Calu3 (cell line): ENCODE measurements at regions not wholly inside any gene's neighbourhood (a gene's known extent, or its start where the extent isn't known, plus 50 kb on each side); places are given as distances from the start of the nearest gene placed in this dataset.
A peak's percentile ranks its signal among the peaks of the same experiment; 100 is the strongest.

ENCODE experiments used
- BruUV-seq: library from RNA; stranded (reverse); fragments of 400-500 nt; replicated peaks from 2 replicates; lab custom pipeline; 2021; lab: Mats Ljungman, UMichigan
- CTCF ChIA-PET: fragments of 300-600 bp; sonication (Branson Sonifier 250); formaldehyde crosslinking; loops from one replicate; lab custom pipeline; 2022; ENCODE audit warnings: antibody characterized with exemption; lab: Charles Lee
- DNase-seq: peaks from one replicate; pipeline ENCODE4 v3.0.0; 2022
- H3K27ac Mint-ChIP-seq: one replicate; pipeline ENCODE4 v1.8.0; 2022; ENCODE audit warnings: mixed read lengths; ENCODE audit not compliant: unreplicated experiment
- H3K27me3 Mint-ChIP-seq: one replicate; pipeline ENCODE4 v1.8.0; 2022; ENCODE audit warnings: mixed read lengths; ENCODE audit not compliant: unreplicated experiment
- H3K36me3 Mint-ChIP-seq: one replicate; pipeline ENCODE4 v1.8.0; 2022; ENCODE audit warnings: mild to moderate bottlenecking, moderate library complexity, mixed read lengths; ENCODE audit not compliant: insufficient read depth, unreplicated experiment
- H3K4me1 Mint-ChIP-seq: one replicate; pipeline ENCODE4 v1.8.0; 2022; ENCODE audit warnings: mild to moderate bottlenecking, low read depth, mixed read lengths; ENCODE audit not compliant: unreplicated experiment
- H3K4me3 Mint-ChIP-seq: one replicate; pipeline ENCODE4 v1.8.0; 2022; ENCODE audit warnings: mild to moderate bottlenecking, low read depth, moderate library complexity, mixed read lengths; ENCODE audit not compliant: unreplicated experiment
- H3K9me3 Mint-ChIP-seq: one replicate; pipeline ENCODE4 v1.8.0; 2022; ENCODE audit warnings: low read depth, mixed read lengths; ENCODE audit not compliant: unreplicated experiment
- CTCF ChIP-seq: fragments of 200-600 bp; IDR thresholded peaks from one replicate; pipeline ENCODE4 v1.8.0; 2022; ENCODE audit warnings: antibody characterized with exemption; ENCODE audit not compliant: unreplicated experiment
- intact Hi-C: fragments of 100-400 bp; cut with micrococcal nuclease; formaldehyde crosslinking; loops from one replicate; pipeline ENCODE4 v1.10.0; 2022; ENCODE audit not compliant: unreplicated experiment

GRCh38 chr11:95717314-95717713 lies 72.3 kb downstream of the FAM76B start:
- H3K27me3 Mint-ChIP-seq = no peaks in the 10 kb centered on the region

GRCh38 chr11:95716266-95716665 lies 73.3 kb downstream of the FAM76B start:
- H3K9me3 Mint-ChIP-seq = no peaks in the 10 kb centered on the region
- no peak for DNase-seq
- TF ChIP-seq CTCF = no peak
- peaks cover 37% of the 10 kb centered on the region for H3K4me1 Mint-ChIP-seq
- intact Hi-C loops = no loop called here
- no TSS peak for BruUV-seq
- CTCF ChIA-PET = interaction anchor here (1.1 to 2.7 kb wide), 2 partner anchors 11 to 564 kb away, joined by 5 to 18 read pairs; no protein-coding TSS in a partner anchor
- H3K27me3 Mint-ChIP-seq = no peaks in the 10 kb centered on the region
- peak overlapping the region; percentile 75 for H3K27ac Mint-ChIP-seq
- no peaks in the 10 kb centered on the region for H3K36me3 Mint-ChIP-seq
- no peak overlapping the region for H3K4me3 Mint-ChIP-seq

More at GRCh38 chr11:95717314-95717713, 72.3 kb downstream of the FAM76B start:
- H3K27ac Mint-ChIP-seq = no peak overlapping the region
- no peak overlapping the region for H3K4me3 Mint-ChIP-seq
- no peaks in the 10 kb centered on the region for H3K36me3 Mint-ChIP-seq
- peaks cover 37% of the 10 kb centered on the region for H3K4me1 Mint-ChIP-seq
- TF ChIP-seq CTCF = no peak
- no peak for DNase-seq
- BruUV-seq = no TSS peak
- CTCF ChIA-PET = no interaction called here
- H3K9me3 Mint-ChIP-seq = no peaks in the 10 kb centered on the region
- intact Hi-C loops = no loop called here

DNA sequence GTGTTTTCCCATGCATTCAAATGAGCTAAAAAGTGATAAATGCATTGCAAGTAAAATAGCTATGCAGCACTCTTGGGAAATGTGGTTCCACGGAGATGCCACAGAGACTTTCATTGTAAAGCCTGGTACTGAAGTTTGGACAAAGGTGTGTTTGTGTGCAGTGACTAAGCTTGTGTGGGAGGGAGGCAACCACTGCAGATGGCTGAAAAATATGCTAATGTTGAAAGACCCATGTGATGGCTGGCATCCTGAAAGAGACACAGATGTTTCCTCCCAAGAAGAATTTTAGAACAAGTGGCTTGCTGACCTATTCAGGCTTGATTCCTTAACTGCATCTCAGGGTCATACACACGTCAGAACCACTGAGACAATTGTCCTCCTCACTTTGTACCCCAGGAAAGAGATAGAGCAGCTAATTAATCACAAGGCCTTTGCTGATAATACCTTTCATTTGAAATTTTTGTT lies 73.8 kb downstream of the FAM76B start:
- no peaks in the 10 kb centered on the region for H3K27me3 Mint-ChIP-seq
- H3K4me1 Mint-ChIP-seq = peaks cover 37% of the 10 kb centered on the region
- intact Hi-C loops = loop anchor here (2.0 kb wide), 3 partner anchors 49 to 711 kb away; partner anchors contain the start of gene FAM76B
- no TSS peak for BruUV-seq
- no peak for TF ChIP-seq CTCF
- peak; percentile 51 for DNase-seq
- no peaks in the 10 kb centered on the region for H3K9me3 Mint-ChIP-seq
- no peaks in the 10 kb centered on the region for H3K36me3 Mint-ChIP-seq
- no peak overlapping the region for H3K4me3 Mint-ChIP-seq
- H3K27ac Mint-ChIP-seq = peak overlapping the region; percentile 75
- CTCF ChIA-PET = interaction anchor here (1.1 to 2.7 kb wide), 5 partner anchors 10 to 564 kb away, joined by 3 to 18 read pairs (median 5); no protein-coding TSS in a partner anchor

DNA sequence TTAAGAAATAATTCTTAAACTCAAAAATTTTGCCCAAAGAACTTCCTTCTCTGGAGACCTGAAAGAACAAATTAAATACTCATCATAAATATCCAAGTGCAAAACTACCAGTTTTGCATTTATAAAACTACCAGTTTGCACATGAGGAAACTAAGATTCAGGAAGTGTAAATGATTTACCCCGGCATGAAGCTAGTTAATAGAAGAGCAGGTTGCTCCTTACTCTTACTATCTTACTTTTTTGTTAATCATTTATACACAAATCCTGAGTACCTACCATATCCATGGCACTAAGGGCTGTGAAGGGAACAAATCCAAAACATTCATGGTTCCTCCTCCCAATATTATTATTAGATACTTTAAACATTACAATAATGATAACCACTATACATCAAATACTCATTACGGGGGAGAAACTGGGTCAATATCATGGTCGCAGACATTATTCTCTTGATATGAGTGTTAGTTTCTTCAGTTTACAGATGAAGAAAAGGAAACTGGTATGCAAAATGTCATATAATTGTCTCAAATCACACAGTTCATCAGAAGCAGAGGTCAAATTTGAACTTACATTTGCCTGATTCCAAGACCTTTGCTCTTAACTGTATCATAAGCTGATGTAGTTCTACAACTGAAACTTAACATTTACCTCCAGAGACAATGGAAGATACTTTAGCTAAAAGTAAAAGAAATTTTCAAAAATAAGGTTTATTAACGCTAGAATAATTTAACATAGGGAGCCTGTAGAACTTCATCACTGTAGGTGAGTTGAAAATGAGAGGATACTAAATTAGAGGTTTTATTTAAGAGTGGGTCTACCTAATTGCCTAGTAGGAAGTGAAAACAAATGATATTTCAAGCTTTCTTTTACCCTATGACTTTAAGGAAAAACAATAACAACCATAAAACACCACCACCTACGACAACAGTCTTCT lies 74.5 kb downstream of the FAM76B start:
- H3K4me3 Mint-ChIP-seq = no peak overlapping the region
- CTCF ChIA-PET = interaction anchor here (0.6 to 2.7 kb wide), 7 partner anchors 10 to 648 kb away, joined by 3 to 18 read pairs (median 3); no protein-coding TSS in a partner anchor
- no TSS peak for BruUV-seq
- TF ChIP-seq CTCF = no peak
- no peaks in the 10 kb centered on the region for H3K36me3 Mint-ChIP-seq
- no peak for DNase-seq
- H3K27me3 Mint-ChIP-seq = no peaks in the 10 kb centered on the region
- no peaks in the 10 kb centered on the region for H3K9me3 Mint-ChIP-seq
- H3K4me1 Mint-ChIP-seq = peaks cover 37% of the 10 kb centered on the region
- intact Hi-C loops = loop anchor here (2.0 kb wide), 3 partner anchors 50 to 712 kb away; partner anchors contain the start of gene FAM76B
- H3K27ac Mint-ChIP-seq = peak overlapping the region; percentile 75
